ENCODE measurements at regions not wholly inside any gene's neighbourhood (a gene's known extent, or its start where the extent isn't known, plus 50 kb on each side); places are given as distances from the start of the nearest gene placed in this dataset.

GRCh38 chr14:25116607-25117006, 66.7 kb upstream of the STXBP6 start:
- TF ChIP-seq POLR2AphosphoS5 (IDR thresholded peaks at IDR 0.05) (no peak), POLR2A (IDR thresholded peaks at IDR 0.05) (no peak), CTCF (IDR thresholded peaks at IDR 0.05) (no peak)
- no peaks in the 10 kb centered on the region for H3K36me3 ChIP-seq
- H3K9me3 ChIP-seq = no peaks in the 10 kb centered on the region
- H3K4me3 ChIP-seq = no peak overlapping the region
- intact Hi-C loops (cut with DNase I) = no loop called here
- no peaks in the 10 kb centered on the region for H3K4me1 ChIP-seq (replicated peaks)
- H3K27me3 ChIP-seq (replicated peaks; ENCODE audit: insufficient read depth) = no peaks in the 10 kb centered on the region
- no peak overlapping the region for H3K27ac ChIP-seq
- no peak for DNase-seq (ENCODE audit: low spot score)

GRCh38 chr14:25113394-25113793, 63.4 kb upstream of the STXBP6 start:
- DNase-seq (ENCODE audit: low spot score) = no peak
- Histone ChIP-seq H3K36me3 (no peaks in the 10 kb centered on the region), H3K4me1 (replicated peaks) (no peaks in the 10 kb centered on the region), H3K27me3 (replicated peaks; ENCODE audit: insufficient read depth) (no peaks in the 10 kb centered on the region), H3K4me3 (no peak overlapping the region), H3K27ac (no peak overlapping the region), H3K9me3 (no peaks in the 10 kb centered on the region)
- TF ChIP-seq POLR2A (IDR thresholded peaks at IDR 0.05) = no peak
- TF ChIP-seq CTCF (IDR thresholded peaks at IDR 0.05) = no peak
- no peak for TF ChIP-seq POLR2AphosphoS5 (IDR thresholded peaks at IDR 0.05)
- 97% methylated on average over 1 of the region's 1 CpG for WGBS
- intact Hi-C loops (cut with DNase I) = no loop called here

GRCh38 chr14:25111061-25111601, 61.2 kb upstream of the STXBP6 start:
- 54% methylated on average over 2 of the region's 2 CpGs for WGBS
- intact Hi-C loops (cut with DNase I) = no loop called here
- TF ChIP-seq POLR2AphosphoS5 (IDR thresholded peaks at IDR 0.05) (peak; percentile 12), CTCF (IDR thresholded peaks at IDR 0.05) (no peak)
- no peaks in the 10 kb centered on the region for H3K4me1 ChIP-seq (replicated peaks)
- H3K27ac ChIP-seq = no peak overlapping the region
- no peaks in the 10 kb centered on the region for H3K27me3 ChIP-seq (replicated peaks; ENCODE audit: insufficient read depth)
- H3K4me3 ChIP-seq = no peak overlapping the region
- no peaks in the 10 kb centered on the region for H3K36me3 ChIP-seq
- no peak for DNase-seq (ENCODE audit: low spot score)
- no peaks in the 10 kb centered on the region for H3K9me3 ChIP-seq

GRCh38 chr14:25110106-25110505, 60.2 kb upstream of the STXBP6 start:
- no peak overlapping the region for H3K27ac ChIP-seq
- DNase-seq (ENCODE audit: low spot score) = no peak
- no peaks in the 10 kb centered on the region for H3K9me3 ChIP-seq
- H3K4me3 ChIP-seq = no peak overlapping the region
- no peaks in the 10 kb centered on the region for H3K4me1 ChIP-seq (replicated peaks)
- intact Hi-C loops (cut with DNase I) = no loop called here
- 36% methylated on average over 2 of the region's 2 CpGs for WGBS
- no peaks in the 10 kb centered on the region for H3K27me3 ChIP-seq (replicated peaks; ENCODE audit: insufficient read depth)
- TF ChIP-seq POLR2AphosphoS5 (IDR thresholded peaks at IDR 0.05) (no peak), CTCF (IDR thresholded peaks at IDR 0.05) (no peak)
- H3K36me3 ChIP-seq = no peaks in the 10 kb centered on the region

- WGBS = 46% methylated on average over 2 of the region's 2 CpGs
- DNase-seq (ENCODE audit: low spot score) = peak; percentile 28
- no peaks in the 10 kb centered on the region for H3K4me1 ChIP-seq (replicated peaks)
- H3K4me3 ChIP-seq = no peak overlapping the region
- intact Hi-C loops (cut with DNase I) = no loop called here
- H3K9me3 ChIP-seq = no peaks in the 10 kb centered on the region
- TF ChIP-seq CTCF (IDR thresholded peaks at IDR 0.05) = no peak
- TF ChIP-seq POLR2AphosphoS5 (IDR thresholded peaks at IDR 0.05) = no peak
- no peak for TF ChIP-seq POLR2A (IDR thresholded peaks at IDR 0.05)
- no peaks in the 10 kb centered on the region for H3K36me3 ChIP-seq
- H3K27ac ChIP-seq = no peak overlapping the region
- no peaks in the 10 kb centered on the region for H3K27me3 ChIP-seq (replicated peaks; ENCODE audit: insufficient read depth)
These were observed 59.0 kb upstream of the STXBP6 start for GRCh38 chr14:25108959-25109358.

Data from prostate gland (tissue), 2 donors.